Endothelial cell of umbilical vein (primary cell): ENCODE measurements at regions not wholly inside any gene's neighbourhood (a gene's known extent, or its start where the extent isn't known, plus 50 kb on each side); places are given as distances from the start of the nearest gene placed in this dataset.

Experiments
- EZH2 ChIP-seq: IDR thresholded peaks from 2 replicates; pipeline ENCODE4 v1.6.1; 2012; ENCODE audit warnings: borderline replicate concordance, low read depth, mild to moderate bottlenecking, moderate library complexity, low read length, inconsistent platforms; ENCODE audit not compliant: severe bottlenecking
- FOS ChIP-seq: IDR thresholded peaks from 2 replicates; pipeline ENCODE4 v1.6.1; 2011; ENCODE audit warnings: mild to moderate bottlenecking, low read length, moderate library complexity, borderline replicate concordance; ENCODE audit not compliant: insufficient read depth
- GATA2 ChIP-seq: IDR thresholded peaks from 2 replicates; pipeline ENCODE4 v1.7.0; 2011; ENCODE audit warnings: low read depth, mild to moderate bottlenecking, moderate library complexity, mixed read lengths, low read length; ENCODE audit not compliant: insufficient read length, insufficient read depth
- JUN ChIP-seq: IDR thresholded peaks from 2 replicates; pipeline ENCODE4 v1.6.1; 2011; ENCODE audit warnings: borderline replicate concordance, low read depth; ENCODE audit not compliant: insufficient read length, insufficient read depth
- MYC ChIP-seq: IDR thresholded peaks from one replicate; pipeline ENCODE4 v1.6.1; 2011; ENCODE audit warnings: mild to moderate bottlenecking, low read depth, low read length
- POLR2A ChIP-seq: IDR thresholded peaks from 2 replicates; pipeline ENCODE4 v1.6.1; 2012; ENCODE audit warnings: low read depth, mild to moderate bottlenecking, control low read depth, low read length
- POLR2AphosphoS5 ChIP-seq: IDR thresholded peaks from 2 replicates; pipeline ENCODE4 v1.6.1; 2012; ENCODE audit warnings: low read depth, mild to moderate bottlenecking, control low read depth, low read length, moderate library complexity; ENCODE audit not compliant: insufficient read depth
- TF ChIP-seq, protein P1 (sequence below), 2 donors: IDR thresholded peaks; 1 replicate in 1 of 2; 2 replicates in 1 of 2; pipeline ENCODE4 v1.5.1; 2011; ENCODE audit warnings: low read length in 2 of 2, mild to moderate bottlenecking in 2 of 2, moderate library complexity in 2 of 2, control low read depth in 1 of 2, inconsistent platforms in 1 of 2, low read depth in 1 of 2; ENCODE audit not compliant: insufficient read depth in 1 of 2; ENCODE audit errors: extremely low read depth in 1 of 2
- TF ChIP-seq, protein P2 (sequence below): IDR thresholded peaks from 2 replicates; pipeline ENCODE4 v1.6.1; 2011; ENCODE audit not compliant: insufficient read depth, insufficient read length

DNA sequence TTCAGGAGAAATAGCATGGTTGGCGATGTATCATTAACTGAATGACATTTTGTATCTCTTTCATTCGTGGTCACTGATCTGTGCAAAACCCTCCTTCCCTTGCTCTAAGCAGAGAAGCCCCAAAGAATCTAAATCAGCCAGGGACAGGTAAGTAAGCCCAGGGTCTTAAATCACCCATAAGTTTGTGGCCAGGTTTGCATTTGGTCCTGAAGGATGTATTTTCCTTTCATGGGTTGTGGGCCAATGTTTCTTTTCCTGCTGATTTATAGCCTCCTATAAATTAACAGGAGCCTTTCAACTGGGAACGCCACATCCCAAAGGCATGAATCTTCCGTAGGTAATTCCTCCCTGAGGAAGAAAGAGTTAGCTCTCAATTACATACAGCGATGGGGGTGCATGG lies 217.5 kb upstream of the TNC start:
- no peak for TF ChIP-seq MYC
- no peak for TF ChIP-seq POLR2A
- TF ChIP-seq EZH2 = no peak
- TF ChIP-seq, protein P1, sequence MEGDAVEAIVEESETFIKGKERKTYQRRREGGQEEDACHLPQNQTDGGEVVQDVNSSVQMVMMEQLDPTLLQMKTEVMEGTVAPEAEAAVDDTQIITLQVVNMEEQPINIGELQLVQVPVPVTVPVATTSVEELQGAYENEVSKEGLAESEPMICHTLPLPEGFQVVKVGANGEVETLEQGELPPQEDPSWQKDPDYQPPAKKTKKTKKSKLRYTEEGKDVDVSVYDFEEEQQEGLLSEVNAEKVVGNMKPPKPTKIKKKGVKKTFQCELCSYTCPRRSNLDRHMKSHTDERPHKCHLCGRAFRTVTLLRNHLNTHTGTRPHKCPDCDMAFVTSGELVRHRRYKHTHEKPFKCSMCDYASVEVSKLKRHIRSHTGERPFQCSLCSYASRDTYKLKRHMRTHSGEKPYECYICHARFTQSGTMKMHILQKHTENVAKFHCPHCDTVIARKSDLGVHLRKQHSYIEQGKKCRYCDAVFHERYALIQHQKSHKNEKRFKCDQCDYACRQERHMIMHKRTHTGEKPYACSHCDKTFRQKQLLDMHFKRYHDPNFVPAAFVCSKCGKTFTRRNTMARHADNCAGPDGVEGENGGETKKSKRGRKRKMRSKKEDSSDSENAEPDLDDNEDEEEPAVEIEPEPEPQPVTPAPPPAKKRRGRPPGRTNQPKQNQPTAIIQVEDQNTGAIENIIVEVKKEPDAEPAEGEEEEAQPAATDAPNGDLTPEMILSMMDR (IDR thresholded peaks at IDR 0.05; ENCODE audit: extremely low read depth in 1 of 2, insufficient read depth in 1 of 2, low read depth in 1 of 2, low read length in 2 of 2) = no peak
- no peak for TF ChIP-seq POLR2AphosphoS5
- no peak for TF ChIP-seq FOS
- TF ChIP-seq, protein P2, sequence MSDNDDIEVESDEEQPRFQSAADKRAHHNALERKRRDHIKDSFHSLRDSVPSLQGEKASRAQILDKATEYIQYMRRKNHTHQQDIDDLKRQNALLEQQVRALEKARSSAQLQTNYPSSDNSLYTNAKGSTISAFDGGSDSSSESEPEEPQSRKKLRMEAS = no peak
- TF ChIP-seq JUN = no peak
- no peak for TF ChIP-seq GATA2
